GM19455 (cell line): ENCODE measurements at regions not wholly inside any gene's neighbourhood (a gene's known extent, or its start where the extent isn't known, plus 50 kb on each side); places are given as distances from the start of the nearest gene placed in this dataset.

Experiments
- ATAC-seq: cut with Tn5 transposase; IDR thresholded peaks from one replicate; pipeline ENCODE4 v1.9.1; 2021; ENCODE audit not compliant: unreplicated experiment

- no peak for ATAC-seq
Measured at GRCh38 chr12:58453306-58453705, 467.0 kb downstream of the LRIG3 start.

- no peak for ATAC-seq
Measured at GRCh38 chr12:58455136-58455535, 465.2 kb downstream of the LRIG3 start.

GRCh38 chr12:58458102-58458501, 462.2 kb downstream of the LRIG3 start:
- no peak for ATAC-seq

GRCh38 chr12:58459191-58459590, 461.1 kb downstream of the LRIG3 start:
- ATAC-seq: no peak

- no peak for ATAC-seq
Measured at GRCh38 chr12:58463051-58463450, 457.3 kb downstream of the LRIG3 start.

- ATAC-seq: no peak
Measured at GRCh38 chr12:58465418-58465817, 454.9 kb downstream of the LRIG3 start.

- ATAC-seq: no peak
Measured at GRCh38 chr12:58470266-58471010, 449.9 kb downstream of the LRIG3 start.

GRCh38 chr12:58479401-58479800, 440.9 kb downstream of the LRIG3 start:
- ATAC-seq: no peak

- no peak for ATAC-seq
Measured at GRCh38 chr12:58481811-58482210, 438.5 kb downstream of the LRIG3 start.

- ATAC-seq: no peak
Measured at GRCh38 chr12:58487255-58487654, 433.0 kb downstream of the LRIG3 start.

- ATAC-seq: no peak
Measured at GRCh38 chr12:58487678-58488161, 432.6 kb downstream of the LRIG3 start.

GRCh38 chr12:58489394-58489793, 430.9 kb downstream of the LRIG3 start:
- no peak for ATAC-seq

- ATAC-seq: no peak
Measured at GRCh38 chr12:58491306-58491705, 429.0 kb downstream of the LRIG3 start.

- no peak for ATAC-seq
Measured at GRCh38 chr12:58496411-58497190, 423.7 kb downstream of the LRIG3 start.

GRCh38 chr12:58500399-58500798, 419.9 kb downstream of the LRIG3 start:
- no peak for ATAC-seq

GRCh38 chr12:58502226-58502625, 418.1 kb downstream of the LRIG3 start:
- no peak for ATAC-seq

GRCh38 chr12:58502841-58503240, 417.5 kb downstream of the LRIG3 start:
- ATAC-seq: no peak

- no peak for ATAC-seq
Measured at GRCh38 chr12:58503731-58504130, 416.6 kb downstream of the LRIG3 start.

- no peak for ATAC-seq
Measured at GRCh38 chr12:58504143-58504938, 416.0 kb downstream of the LRIG3 start.

- no peak for ATAC-seq
Measured at GRCh38 chr12:58509116-58509885, 411.0 kb downstream of the LRIG3 start.
